ENCODE measurements at regions not wholly inside any gene's neighbourhood (a gene's known extent, or its start where the extent isn't known, plus 50 kb on each side); places are given as distances from the start of the nearest gene placed in this dataset.

GRCh38 chr5:118279540-118280294 is 708.6 kb downstream of the DTWD2 start:
- H4K8ac ChIP-seq (ENCODE audit: low read depth, low read length): no peak overlapping the region
- H2BK15ac ChIP-seq (ENCODE audit: low read length): no peak overlapping the region
- H3K4ac ChIP-seq (ENCODE audit: low read length): no peak overlapping the region
- no peaks in the 10 kb centered on the region for H3K36me3 ChIP-seq (replicated peaks in 1 of 2; ENCODE audit: control insufficient read depth in 2 of 2, insufficient read depth in 2 of 2, low read length in 2 of 2)
- no peak overlapping the region for H3K4me3 ChIP-seq (ENCODE audit: low read length in 2 of 2)
- no peaks in the 10 kb centered on the region for H3K9me3 ChIP-seq (replicated peaks in 1 of 2; ENCODE audit: control insufficient read depth in 2 of 2, insufficient read depth in 1 of 2, low read depth in 1 of 2, low read length in 2 of 2)
- H2BK5ac ChIP-seq (ENCODE audit: low read length): no peak overlapping the region
- H3K79me1 ChIP-seq (ENCODE audit: low read depth, low read length): no peaks in the 10 kb centered on the region
- H3K27ac ChIP-seq (replicated peaks; ENCODE audit: low read length): no peak overlapping the region
- no peak overlapping the region for H4K91ac ChIP-seq (ENCODE audit: low read depth, low read length, poor library complexity)
- no peak for DNase-seq (ENCODE audit: low spot score)
- no peak overlapping the region for H2BK12ac ChIP-seq (ENCODE audit: low read length)
- H3K27me3 ChIP-seq (ENCODE audit: control insufficient read depth in 3 of 3, insufficient read depth in 3 of 3, low read depth in 1 of 3, low read length in 3 of 3): no peaks in the 10 kb centered on the region
- H3K23ac ChIP-seq (ENCODE audit: low read depth, low read length, poor library complexity): no peak overlapping the region
- no peak overlapping the region for H3K14ac ChIP-seq (ENCODE audit: low read length)
- no peaks in the 10 kb centered on the region for H3K4me1 ChIP-seq (ENCODE audit: control insufficient read depth in 2 of 2, insufficient read depth in 1 of 2, low read depth in 1 of 2, low read length in 2 of 2)
- H3K4me2 ChIP-seq (ENCODE audit: insufficient read depth, low read length, poor library complexity, severe bottlenecking): no peak overlapping the region
- no peak overlapping the region for H2AK5ac ChIP-seq (ENCODE audit: low read depth, low read length)
- H3K9ac ChIP-seq (ENCODE audit: low read depth, low read length, poor library complexity): no peak overlapping the region
- WGBS, 2 donors (ENCODE audit: extremely low coverage in 2 of 2, insufficient read length in 2 of 2, insufficient replicate concordance in 1 of 2): no CpG with 5 or more reads among the region's 6 CpGs
- no peak overlapping the region for H2BK120ac ChIP-seq (ENCODE audit: low read depth, low read length)
- no peak overlapping the region for H3K18ac ChIP-seq (ENCODE audit: low read length)
- no peak overlapping the region for H2AFZ ChIP-seq (ENCODE audit: low read length)

GRCh38 chr5:118270526-118270925 is 717.8 kb downstream of the DTWD2 start:
- H3K4ac ChIP-seq (ENCODE audit: low read length): no peak overlapping the region
- no peak overlapping the region for H4K8ac ChIP-seq (ENCODE audit: low read depth, low read length)
- H3K4me1 ChIP-seq (ENCODE audit: control insufficient read depth in 2 of 2, insufficient read depth in 1 of 2, low read depth in 1 of 2, low read length in 2 of 2): peaks cover 0 to 2% of the 10 kb centered on the region in 2 donors
- no peak for DNase-seq (ENCODE audit: low spot score)
- no peak overlapping the region for H3K4me3 ChIP-seq (ENCODE audit: low read length in 2 of 2)
- H3K79me1 ChIP-seq (ENCODE audit: low read depth, low read length): no peaks in the 10 kb centered on the region
- no peak overlapping the region for H3K9ac ChIP-seq (ENCODE audit: low read depth, low read length, poor library complexity)
- no peak overlapping the region for H3K14ac ChIP-seq (ENCODE audit: low read length)
- H3K23ac ChIP-seq (ENCODE audit: low read depth, low read length, poor library complexity): no peak overlapping the region
- H2BK5ac ChIP-seq (ENCODE audit: low read length): no peak overlapping the region
- no peak overlapping the region for H3K18ac ChIP-seq (ENCODE audit: low read length)
- H3K4me2 ChIP-seq (ENCODE audit: insufficient read depth, low read length, poor library complexity, severe bottlenecking): no peak overlapping the region
- no peak overlapping the region for H2BK120ac ChIP-seq (ENCODE audit: low read depth, low read length)
- H3K36me3 ChIP-seq (replicated peaks in 1 of 2; ENCODE audit: control insufficient read depth in 2 of 2, insufficient read depth in 2 of 2, low read length in 2 of 2): no peaks in the 10 kb centered on the region
- H2BK15ac ChIP-seq (ENCODE audit: low read length): no peak overlapping the region
- H3K9me3 ChIP-seq (replicated peaks in 1 of 2; ENCODE audit: control insufficient read depth in 2 of 2, insufficient read depth in 1 of 2, low read depth in 1 of 2, low read length in 2 of 2): no peaks in the 10 kb centered on the region
- no peaks in the 10 kb centered on the region for H3K27me3 ChIP-seq (ENCODE audit: control insufficient read depth in 3 of 3, insufficient read depth in 3 of 3, low read depth in 1 of 3, low read length in 3 of 3)
- H4K91ac ChIP-seq (ENCODE audit: low read depth, low read length, poor library complexity): no peak overlapping the region
- no CpG with 5 or more reads among the region's 1 CpG for WGBS, 2 donors (ENCODE audit: extremely low coverage in 2 of 2, insufficient read length in 2 of 2, insufficient replicate concordance in 1 of 2)
- H2BK12ac ChIP-seq (ENCODE audit: low read length): no peak overlapping the region
- H3K27ac ChIP-seq (replicated peaks; ENCODE audit: low read length): no peak overlapping the region
- H2AFZ ChIP-seq (ENCODE audit: low read length): no peak overlapping the region
- H2AK5ac ChIP-seq (ENCODE audit: low read depth, low read length): no peak overlapping the region

- no peak for DNase-seq (ENCODE audit: low spot score)
- Histone ChIP-seq H3K4me3 (ENCODE audit: low read length in 2 of 2) (no peak overlapping the region), H2BK12ac (ENCODE audit: low read length) (no peak overlapping the region), H2BK120ac (ENCODE audit: low read depth, low read length) (no peak overlapping the region), H4K91ac (ENCODE audit: low read depth, low read length, poor library complexity) (no peak overlapping the region), H3K14ac (ENCODE audit: low read length) (no peak overlapping the region), H3K9me3 (replicated peaks in 1 of 2; ENCODE audit: control insufficient read depth in 2 of 2, insufficient read depth in 1 of 2, low read depth in 1 of 2, low read length in 2 of 2) (no peaks in the 10 kb centered on the region), H3K9ac (ENCODE audit: low read depth, low read length, poor library complexity) (no peak overlapping the region), H2BK15ac (ENCODE audit: low read length) (no peak overlapping the region), H3K23ac (ENCODE audit: low read depth, low read length, poor library complexity) (no peak overlapping the region), H3K36me3 (replicated peaks in 1 of 2; ENCODE audit: control insufficient read depth in 2 of 2, insufficient read depth in 2 of 2, low read length in 2 of 2) (no peaks in the 10 kb centered on the region), H3K4ac (ENCODE audit: low read length) (no peak overlapping the region), H3K27ac (replicated peaks; ENCODE audit: low read length) (no peak overlapping the region), H2AK5ac (ENCODE audit: low read depth, low read length) (no peak overlapping the region), H3K4me1 (ENCODE audit: control insufficient read depth in 2 of 2, insufficient read depth in 1 of 2, low read depth in 1 of 2, low read length in 2 of 2) (no peaks in the 10 kb centered on the region), H3K18ac (ENCODE audit: low read length) (no peak overlapping the region), H3K79me1 (ENCODE audit: low read depth, low read length) (no peaks in the 10 kb centered on the region), H3K27me3 (ENCODE audit: control insufficient read depth in 3 of 3, insufficient read depth in 3 of 3, low read depth in 1 of 3, low read length in 3 of 3) (no peaks in the 10 kb centered on the region), H2BK5ac (ENCODE audit: low read length) (no peak overlapping the region), H2AFZ (ENCODE audit: low read length) (no peak overlapping the region), H3K4me2 (ENCODE audit: insufficient read depth, low read length, poor library complexity, severe bottlenecking) (no peak overlapping the region), H4K8ac (ENCODE audit: low read depth, low read length) (no peak overlapping the region)
- no CpG with 5 or more reads among the region's 1 CpG for WGBS, 2 donors (ENCODE audit: extremely low coverage in 2 of 2, insufficient read length in 2 of 2, insufficient replicate concordance in 1 of 2)
Observed at GRCh38 chr5:118258223-118258622, 730.1 kb downstream of the DTWD2 start.

- Histone ChIP-seq H3K79me1 (ENCODE audit: low read depth, low read length) (no peaks in the 10 kb centered on the region), H2BK5ac (ENCODE audit: low read length) (no peak overlapping the region), H3K4me1 (ENCODE audit: control insufficient read depth in 2 of 2, insufficient read depth in 1 of 2, low read depth in 1 of 2, low read length in 2 of 2) (no peaks in the 10 kb centered on the region), H2AFZ (ENCODE audit: low read length) (no peak overlapping the region), H3K27me3 (ENCODE audit: control insufficient read depth in 3 of 3, insufficient read depth in 3 of 3, low read depth in 1 of 3, low read length in 3 of 3) (no peaks in the 10 kb centered on the region), H3K36me3 (replicated peaks in 1 of 2; ENCODE audit: control insufficient read depth in 2 of 2, insufficient read depth in 2 of 2, low read length in 2 of 2) (no peaks in the 10 kb centered on the region), H4K8ac (ENCODE audit: low read depth, low read length) (no peak overlapping the region), H2BK120ac (ENCODE audit: low read depth, low read length) (no peak overlapping the region), H3K9me3 (replicated peaks in 1 of 2; ENCODE audit: control insufficient read depth in 2 of 2, insufficient read depth in 1 of 2, low read depth in 1 of 2, low read length in 2 of 2) (no peaks in the 10 kb centered on the region), H3K4me3 (ENCODE audit: low read length in 2 of 2) (no peak overlapping the region), H3K9ac (ENCODE audit: low read depth, low read length, poor library complexity) (no peak overlapping the region), H2AK5ac (ENCODE audit: low read depth, low read length) (no peak overlapping the region), H3K4ac (ENCODE audit: low read length) (no peak overlapping the region), H3K23ac (ENCODE audit: low read depth, low read length, poor library complexity) (no peak overlapping the region), H2BK15ac (ENCODE audit: low read length) (no peak overlapping the region), H2BK12ac (ENCODE audit: low read length) (no peak overlapping the region), H3K4me2 (ENCODE audit: insufficient read depth, low read length, poor library complexity, severe bottlenecking) (no peak overlapping the region), H3K14ac (ENCODE audit: low read length) (no peak overlapping the region), H3K27ac (replicated peaks; ENCODE audit: low read length) (no peak overlapping the region), H3K18ac (ENCODE audit: low read length) (no peak overlapping the region), H4K91ac (ENCODE audit: low read depth, low read length, poor library complexity) (no peak overlapping the region)
- DNase-seq (ENCODE audit: low spot score): no peak
Observed at GRCh38 chr5:118257066-118257465, 731.3 kb downstream of the DTWD2 start.

All from neuronal stem cell (in vitro differentiated cells).